IPS-NIHi7 (cell line): ENCODE measurements at regions not wholly inside any gene's neighbourhood (a gene's known extent, or its start where the extent isn't known, plus 50 kb on each side); places are given as distances from the start of the nearest gene placed in this dataset.
"Not testable (repeated sequence)": the region's sequence is repeated elsewhere in the genome, so short reads cannot be mapped to it uniquely, and the experiment has no call there.

Source experiments
- DNase-seq: peaks from one replicate; pipeline ENCODE4 v3.0.0; 2012; ENCODE audit warnings: mixed read lengths; ENCODE audit errors: extremely low spot score

DNA sequence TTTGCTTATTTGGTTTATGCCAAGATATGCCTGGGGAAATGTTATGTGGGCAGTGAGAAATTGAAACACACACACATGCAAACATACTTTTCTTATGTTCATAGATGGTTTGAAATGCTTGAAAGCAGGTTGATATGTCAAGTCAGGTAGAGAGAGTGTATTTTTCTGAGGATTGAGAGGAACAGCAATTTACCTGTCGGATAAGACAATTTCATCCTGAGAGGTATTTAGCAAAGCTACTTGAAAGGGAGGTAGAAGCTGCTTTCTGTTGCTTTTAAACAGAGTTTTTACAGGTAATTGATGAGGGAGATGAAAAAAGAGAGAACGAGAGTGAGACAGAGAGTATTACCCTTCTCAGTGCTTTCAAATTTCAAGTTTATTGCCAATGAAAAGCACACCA, 854.3 kb downstream of the CDH8 start:
- no peak for DNase-seq

DNA sequence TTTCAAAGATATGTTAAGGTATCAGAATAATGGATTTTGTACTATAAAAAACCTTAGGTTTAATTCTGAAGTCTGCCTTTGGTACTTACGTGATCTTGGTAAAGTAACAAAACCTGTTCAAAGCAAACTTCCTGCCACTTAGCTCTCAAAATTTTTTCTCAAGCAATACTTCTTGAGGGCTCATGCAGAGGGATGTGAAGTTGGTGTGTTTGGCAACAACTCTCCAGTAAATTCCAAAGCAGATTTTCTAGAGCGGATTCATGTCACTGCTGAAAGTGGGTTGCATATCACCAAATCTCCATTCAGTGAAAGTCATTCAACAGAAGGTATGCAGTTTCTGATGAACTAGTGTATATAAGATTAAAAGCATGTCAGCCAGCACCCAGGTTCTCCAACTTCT, 856.7 kb downstream of the CDH8 start:
- DNase-seq = no peak

DNA sequence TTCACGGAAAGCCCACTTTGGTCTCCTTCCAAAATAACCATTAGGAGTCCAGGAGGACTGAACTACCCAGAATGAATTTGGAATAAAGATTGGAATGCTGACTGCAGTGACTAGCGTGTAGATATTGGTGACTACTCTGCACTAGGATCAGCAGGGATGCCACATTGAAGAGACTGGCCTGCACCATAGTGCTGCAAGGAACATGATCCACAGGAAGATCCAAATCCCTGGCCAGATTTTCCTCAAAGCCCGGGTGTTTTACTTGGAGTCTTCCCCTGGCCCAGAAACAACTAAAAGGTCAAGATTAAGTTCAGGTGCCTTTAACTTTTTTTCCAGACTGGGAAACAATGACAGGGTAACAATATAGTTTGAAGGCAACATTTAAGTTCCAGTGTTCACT, 870.4 kb downstream of the CDH8 start:
- no peak for DNase-seq

DNA sequence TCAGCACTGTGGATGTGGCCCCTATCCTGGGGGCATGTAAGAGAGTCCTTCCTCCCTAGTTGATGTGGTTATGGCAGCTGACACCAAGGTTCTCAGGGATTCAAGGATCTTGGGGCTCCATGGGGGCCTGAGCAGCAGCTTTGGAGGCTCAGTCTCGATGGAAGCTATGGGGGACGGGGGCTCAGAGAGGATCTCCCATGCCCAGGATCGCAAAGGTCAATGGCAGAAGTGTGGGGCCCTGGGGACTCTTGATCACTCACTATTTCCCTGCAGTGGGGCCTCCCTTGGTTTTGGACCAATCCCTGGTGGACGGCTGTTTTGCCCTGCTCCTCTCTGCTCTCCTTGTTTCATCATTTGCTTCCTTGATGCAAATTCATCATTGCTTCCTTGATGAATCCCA, 885.9 kb downstream of the CDH8 start:
- DNase-seq = no peak

DNA sequence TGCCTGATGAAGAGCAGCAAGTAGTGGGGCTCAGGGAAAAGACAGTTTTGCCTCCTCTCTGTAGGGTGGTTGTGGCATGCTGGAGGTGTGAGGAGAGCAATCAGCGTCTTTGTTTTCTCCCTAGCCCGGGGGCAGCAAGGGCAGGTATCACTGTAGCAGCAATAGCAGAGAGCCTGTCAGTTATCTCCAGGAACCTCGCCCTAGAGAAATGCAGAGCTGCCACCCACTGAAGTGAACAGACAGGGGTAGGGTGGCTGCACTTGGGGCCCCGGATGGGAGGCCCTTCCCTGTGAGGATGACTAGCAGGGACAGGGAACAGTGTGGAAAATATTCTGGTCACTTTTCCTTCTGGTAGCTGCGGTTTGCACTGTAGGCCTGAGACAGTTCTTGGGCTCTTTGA, 886.5 kb downstream of the CDH8 start:
- DNase-seq = peak; percentile 16

DNA sequence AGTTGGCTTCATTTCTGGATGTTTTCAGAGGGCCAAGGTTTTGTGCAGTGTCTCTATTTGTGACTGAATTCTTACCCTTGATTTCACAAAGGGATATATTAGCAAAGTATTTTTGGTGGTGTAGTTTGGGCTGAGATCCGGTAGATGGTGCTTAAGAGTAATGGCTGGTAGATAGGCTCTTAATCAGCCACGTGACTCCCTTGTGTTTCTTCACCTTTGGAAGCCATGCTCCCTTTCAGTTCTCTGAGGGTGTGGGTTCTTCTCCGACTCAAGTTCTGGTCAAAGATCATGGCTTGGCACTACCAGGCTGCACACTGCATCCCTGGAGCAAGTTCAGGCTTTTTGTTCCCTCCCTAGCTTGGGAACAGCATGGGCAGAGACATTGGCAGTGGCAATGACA, 887.3 kb downstream of the CDH8 start:
- DNase-seq = peak; percentile 19

DNA sequence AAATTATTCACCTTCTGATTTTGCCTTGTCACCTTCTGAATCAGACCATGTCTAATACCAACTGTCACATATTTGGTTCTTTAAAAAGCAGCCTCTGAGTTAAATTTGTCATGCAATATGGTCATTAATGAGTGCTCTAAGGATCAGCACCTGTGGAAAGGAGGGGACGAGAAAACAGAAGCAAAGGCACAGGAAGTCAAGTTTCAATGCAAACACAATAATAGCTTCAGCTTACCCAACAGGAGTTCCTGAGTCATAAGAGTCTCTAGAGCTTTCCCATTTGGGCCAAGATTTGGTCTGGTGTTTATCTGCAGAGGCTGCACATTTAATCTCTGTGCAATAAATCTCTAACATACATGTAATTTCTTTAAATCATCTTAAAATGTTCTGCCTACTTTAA, 889.8 kb downstream of the CDH8 start:
- no peak for DNase-seq

DNA sequence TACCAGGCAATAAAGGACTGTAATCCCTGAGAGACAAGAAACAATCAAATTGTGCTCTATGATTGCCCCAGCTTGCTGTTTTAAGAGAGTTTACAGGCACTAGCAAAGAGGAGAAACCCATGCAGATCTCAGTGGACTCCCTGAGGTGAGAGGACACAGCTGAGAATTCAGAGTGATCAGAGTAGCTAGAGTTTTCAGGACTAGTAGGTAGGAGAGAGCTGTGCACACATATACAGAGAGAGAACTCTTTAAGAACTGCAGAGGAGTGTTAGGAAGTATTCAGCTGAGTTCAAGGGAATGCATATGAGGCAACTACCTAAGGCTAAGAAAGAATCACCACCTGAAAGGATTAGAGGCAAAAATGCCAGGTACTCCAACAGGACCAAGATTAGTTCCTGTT, 904.8 kb downstream of the CDH8 start:
- peak; percentile 12 for DNase-seq

DNA sequence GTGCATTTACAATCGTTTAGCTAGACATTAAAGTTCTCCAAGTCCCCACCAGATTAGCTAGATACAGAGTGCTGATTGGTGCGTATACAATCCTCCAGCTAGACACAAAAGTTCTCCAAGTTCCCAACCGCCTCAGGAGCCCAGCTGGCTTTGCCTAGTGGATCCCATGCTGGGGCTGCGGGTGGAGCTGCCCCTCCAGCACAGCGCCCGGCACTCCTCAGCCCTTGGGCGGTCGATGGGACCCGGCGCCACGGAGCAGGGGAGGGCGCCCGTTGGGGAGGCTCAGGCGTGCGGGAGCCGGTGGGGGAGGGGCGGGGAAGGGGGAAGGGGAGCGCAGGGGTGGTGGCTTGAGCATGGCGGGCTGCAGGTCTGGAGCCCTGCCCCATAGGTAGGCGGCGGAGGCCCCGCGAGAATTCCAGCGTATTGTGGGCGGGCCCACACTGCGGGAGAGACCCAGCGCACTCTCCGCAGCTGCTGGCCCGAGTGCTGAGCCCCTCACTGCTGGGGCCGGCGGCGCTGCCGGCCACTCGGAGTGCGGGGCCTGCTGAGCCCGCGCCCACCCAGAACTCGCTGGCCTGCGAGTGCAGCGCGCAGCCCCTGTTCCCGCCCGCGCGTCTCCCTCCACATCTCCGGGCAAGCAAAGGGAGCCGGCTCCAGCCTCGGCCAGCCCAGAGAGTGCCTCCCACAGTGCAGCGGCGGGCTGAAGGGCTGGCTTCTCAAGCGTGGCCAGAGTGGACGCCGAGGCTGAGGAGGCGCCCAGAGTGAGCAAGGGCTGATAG, 907.5 kb downstream of the CDH8 start:
- no peak for DNase-seq

DNA sequence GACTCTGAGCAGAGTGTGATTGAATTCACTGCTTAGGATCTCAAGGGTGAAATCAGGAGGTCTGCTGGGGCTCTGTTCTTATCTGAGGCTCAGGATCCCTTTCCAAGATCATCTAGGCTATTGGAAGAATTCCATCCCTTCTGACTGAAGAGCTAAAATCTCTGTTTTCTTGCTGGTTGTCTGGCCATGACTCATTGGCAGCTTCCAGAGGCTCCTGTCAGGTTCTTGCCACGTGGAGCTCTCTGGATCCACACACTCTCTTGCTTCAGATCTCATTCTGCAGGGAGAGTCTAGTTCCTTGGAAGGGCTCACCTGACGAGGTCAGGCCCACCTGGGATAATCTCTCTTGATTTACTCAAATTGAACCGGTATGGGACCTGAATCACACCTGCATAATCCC, 930.7 kb downstream of the CDH8 start:
- DNase-seq = no peak

DNA sequence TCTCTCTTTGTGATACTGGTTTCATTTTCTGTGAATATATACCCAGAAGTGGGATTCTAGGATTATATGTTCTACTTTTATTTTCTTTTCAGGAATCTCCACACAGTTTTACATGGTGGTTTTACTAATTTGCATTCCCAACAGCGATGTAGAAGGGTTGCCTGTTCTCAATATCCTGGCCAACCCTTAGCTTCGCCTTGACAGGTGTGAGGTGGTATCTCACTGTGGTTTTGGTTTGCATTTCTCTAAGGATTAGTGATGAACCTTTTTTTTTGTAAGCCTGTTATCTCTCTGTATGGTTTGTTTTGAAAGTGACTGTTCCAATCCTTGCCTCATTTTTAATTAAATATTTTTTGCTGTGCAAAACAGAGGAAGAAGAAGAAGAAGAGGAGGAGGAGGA, 937.7 kb downstream of the CDH8 start:
- no peak for DNase-seq

DNA sequence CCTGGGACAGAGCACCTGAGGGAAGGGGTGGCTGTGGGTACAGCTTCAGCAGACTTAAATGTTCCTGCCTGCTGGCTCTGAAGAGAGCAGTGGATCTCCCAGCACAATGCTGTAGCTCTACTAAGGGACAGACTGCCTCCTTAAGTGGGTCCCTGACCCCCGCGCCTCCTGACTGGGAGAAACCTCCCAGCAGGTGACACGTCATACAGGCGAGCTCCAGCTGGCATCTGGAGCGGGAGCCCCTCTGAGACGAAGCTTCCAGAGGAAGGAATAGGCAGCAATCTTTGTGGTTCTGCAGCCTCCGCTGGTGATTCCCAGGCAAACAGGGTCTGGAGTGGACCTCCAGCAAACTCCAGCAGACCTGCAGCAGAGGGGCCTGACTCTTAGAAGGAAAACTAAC, 944.9 kb downstream of the CDH8 start:
- DNase-seq = not testable (repeated sequence)

DNA sequence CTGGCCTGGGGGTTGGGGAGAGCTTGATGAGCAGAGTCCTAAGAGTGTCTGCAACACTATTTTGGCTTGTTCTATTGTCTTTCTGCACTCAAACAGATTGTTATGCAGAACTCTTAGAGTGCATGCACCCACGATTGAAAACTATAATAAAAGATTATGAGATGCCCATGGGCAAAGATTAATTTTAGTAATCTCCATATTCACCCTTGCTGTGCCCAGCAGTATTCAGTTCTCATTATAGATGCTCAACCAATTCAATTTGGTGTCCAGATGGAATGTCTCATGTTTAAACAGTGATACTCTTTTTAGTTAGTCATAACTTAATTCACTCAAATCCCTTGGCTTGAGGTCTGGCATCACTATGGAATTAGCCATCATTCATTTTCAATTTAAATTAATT, 952.5 kb downstream of the CDH8 start:
- no peak for DNase-seq

DNA sequence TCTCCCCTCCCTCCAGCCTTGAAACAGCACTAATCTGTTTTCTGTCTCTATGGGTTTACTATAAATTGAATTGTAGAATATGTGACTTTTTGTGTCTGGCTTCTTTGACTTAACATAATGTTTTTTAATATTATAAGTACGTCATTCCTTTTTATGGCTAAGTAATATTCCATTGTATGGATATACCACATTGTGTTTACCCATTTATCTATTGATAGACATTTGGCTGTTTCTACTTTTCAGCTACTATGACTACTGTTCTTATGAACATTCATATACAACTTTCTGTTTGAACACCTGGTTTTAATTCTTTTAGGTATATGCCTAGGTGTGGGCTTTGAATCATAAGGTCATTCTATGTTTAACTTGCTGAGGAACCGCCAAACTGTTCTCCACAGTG, 961.9 kb downstream of the CDH8 start:
- no peak for DNase-seq

DNA sequence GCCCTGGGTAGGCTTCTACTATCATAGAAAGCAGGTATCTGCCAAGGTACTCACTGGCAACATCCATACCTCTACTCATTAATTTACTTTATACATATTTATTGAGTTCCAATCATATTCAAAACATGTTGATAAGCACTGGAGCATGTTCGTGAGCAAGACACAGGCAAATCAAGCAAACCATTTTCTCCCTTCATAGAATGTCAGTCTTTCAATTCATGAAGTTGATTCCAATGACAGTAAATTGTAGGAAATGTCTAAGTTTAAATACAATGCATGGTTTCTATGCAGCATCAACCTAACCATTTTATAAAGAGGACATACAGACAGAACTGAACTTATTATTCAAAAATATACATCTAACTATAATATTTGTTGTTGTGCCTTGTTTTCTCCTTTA, 978.6 kb downstream of the CDH8 start:
- DNase-seq = no peak

DNA sequence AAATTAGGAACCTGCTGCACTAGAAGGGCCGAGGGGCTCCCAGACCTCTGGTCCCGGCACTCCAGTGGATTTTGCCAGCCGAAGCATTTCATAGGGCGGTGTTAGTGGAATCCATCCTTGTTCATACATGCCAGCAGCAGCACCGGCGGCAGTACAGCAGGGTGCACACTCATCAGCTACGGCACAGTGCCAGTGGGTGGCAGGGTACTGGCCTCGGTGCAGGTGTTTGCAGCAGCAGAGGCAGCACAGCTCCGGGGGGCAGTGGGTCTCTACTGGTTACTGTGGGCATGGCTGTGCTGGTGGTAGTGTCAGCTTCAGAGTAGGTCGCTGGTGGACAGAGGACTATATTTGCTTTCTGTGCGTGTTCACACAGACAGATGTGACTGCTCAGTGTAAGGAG, 985.7 kb downstream of the CDH8 start:
- DNase-seq = no peak

DNA sequence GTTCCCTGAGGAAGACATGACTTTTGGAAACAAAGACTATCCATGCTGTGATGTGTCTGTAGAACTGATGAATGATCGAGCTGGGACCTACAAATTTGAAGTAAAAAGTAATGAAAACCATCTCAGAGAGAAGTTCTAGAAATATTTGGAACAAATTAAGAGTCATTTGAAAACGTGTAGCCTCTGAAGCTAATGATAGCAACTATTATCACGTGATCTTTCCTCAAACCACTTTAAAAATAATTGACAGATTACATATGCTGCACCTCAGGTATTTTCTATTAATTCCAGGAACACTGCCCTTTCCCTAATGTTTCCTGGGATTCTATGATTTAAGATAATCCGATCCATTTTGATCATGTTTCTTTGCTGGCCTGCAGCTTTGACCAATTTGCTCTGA, 990.3 kb downstream of the CDH8 start:
- DNase-seq = no peak

DNA sequence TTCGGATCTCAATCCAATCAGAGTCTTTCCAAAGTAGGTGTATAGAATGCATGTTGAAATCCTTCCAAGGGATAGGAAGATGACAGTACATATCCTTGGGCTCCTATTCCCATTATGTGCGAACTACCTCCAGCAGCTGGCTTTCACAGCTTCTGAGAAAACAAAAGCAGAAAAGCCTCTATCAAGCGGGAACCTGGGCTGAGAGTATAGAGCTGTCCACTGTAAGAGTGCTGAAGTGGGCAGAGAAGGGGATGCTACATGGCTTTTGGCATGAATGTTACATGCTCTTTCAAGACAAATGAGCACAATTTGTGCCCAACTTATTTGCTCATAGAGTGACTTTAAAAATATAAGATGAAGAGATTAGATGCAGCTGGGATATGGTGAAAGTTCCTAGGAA, 993.5 kb downstream of the CDH8 start:
- DNase-seq = peak; percentile 53

DNA sequence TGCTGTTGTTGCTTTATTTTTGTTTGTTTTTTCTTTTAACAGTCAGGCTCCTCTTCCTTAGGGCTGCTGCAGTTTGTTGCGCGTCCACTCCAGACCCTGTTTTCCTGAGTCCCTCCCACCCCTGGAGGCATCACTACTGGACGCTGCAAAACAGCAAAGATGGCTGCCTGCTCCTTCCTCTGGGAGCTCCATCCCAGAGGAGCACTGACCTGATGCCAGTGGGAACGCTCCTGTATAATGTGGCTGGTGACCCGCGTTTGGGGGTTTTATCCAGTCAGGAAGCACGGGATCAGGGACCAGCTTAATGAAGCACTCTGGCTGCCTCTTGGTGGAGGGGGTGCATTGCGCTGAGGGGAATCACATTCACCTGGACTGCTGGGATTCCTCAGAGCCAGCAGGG, 1005.6 kb downstream of the CDH8 start:
- no peak for DNase-seq

DNA sequence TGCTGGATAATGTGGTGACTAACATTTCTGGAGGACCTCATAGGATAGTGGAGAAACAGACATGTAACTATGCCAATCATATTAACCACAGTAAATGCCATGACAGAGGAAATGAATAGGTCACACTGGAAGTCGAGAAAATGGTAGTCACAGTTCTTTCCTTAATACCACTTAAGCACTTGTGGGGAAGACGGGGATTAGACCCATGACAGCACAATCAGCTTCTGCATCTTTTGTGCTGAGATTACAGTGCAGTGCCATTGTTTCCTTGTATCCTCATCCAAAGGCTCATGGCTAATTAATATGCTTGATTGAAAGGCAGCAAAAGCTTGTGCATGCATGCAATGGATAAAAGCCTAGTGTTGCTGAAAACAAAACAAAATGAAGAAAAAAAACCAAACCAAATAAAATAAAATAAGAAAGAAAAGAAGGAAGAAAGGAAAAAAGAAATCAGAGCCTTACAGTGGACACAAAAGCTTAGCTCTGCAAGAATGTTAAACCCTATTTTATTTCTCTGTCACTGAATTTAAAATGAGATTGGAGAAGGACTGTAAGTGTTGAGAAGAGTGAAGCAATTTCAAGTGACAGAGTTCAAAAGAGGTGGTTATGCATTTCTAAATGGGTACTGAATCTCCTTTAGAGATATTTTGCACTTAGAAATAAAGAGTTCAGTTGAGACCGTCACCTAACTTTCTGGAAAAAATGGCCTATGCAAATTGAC, 1011.9 kb downstream of the CDH8 start:
- no peak for DNase-seq

DNA sequence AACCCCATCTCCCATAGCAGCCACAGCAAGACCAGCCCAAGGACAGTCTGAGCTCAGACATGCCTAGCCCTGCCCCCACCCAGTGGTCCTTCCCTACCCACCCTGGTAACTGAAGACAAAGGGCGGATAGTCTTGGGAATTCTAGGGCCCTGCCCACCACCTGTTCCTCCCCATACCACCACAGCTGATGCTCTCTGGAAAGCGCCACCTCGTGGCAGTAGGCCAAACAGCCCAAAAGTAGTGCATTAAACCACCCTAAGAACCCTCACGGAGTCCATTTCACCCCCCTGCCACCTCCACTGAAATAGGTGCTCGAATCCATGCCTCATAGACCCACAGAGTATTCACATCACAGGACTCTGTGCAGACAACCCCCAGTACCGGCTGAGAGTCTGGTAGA, 1021.4 kb downstream of the CDH8 start:
- DNase-seq = peak; percentile 12

DNA sequence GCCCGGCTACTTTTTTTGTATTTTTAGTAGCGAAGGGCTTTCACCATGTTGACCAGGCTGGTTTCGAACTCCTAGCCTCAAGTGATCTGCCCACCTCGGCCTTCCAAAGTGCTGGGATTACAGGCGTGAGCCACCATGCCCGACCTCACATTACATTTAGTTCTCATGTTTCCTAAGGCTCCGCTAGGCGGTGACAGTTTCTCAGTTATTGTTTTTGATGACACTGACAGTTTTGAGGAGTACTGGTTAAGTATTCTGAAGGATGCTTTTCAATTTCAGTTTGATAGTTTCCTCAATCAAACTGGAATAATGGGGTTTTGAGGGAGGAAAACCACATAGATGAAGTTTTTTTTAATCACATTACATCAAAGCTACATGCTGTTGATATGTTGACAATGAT, 1028.5 kb downstream of the CDH8 start:
- DNase-seq = no peak

DNA sequence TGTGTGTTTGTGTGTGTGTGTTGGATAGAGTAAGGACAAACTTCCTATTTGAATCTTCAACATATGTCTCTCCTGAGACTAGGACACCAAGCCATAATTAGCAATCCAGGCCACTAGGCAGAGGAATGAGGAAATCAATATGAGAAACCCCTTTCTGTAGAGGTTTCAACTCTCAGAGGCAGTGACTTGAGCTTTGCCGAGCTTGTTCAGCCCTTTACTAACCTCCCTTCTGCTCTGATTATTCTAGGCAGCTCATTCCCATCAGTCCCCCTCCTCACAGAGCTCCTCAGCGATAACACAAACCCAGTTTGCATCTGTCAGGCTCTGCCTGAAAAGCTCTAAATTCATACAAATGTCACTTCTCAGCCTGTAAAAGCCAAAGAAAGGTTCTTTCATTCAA, 1030.3 kb downstream of the CDH8 start:
- no peak for DNase-seq
